ENCODE measurements at regions not wholly inside any gene's neighbourhood (a gene's known extent, or its start where the extent isn't known, plus 50 kb on each side); places are given as distances from the start of the nearest gene placed in this dataset.

DNA sequence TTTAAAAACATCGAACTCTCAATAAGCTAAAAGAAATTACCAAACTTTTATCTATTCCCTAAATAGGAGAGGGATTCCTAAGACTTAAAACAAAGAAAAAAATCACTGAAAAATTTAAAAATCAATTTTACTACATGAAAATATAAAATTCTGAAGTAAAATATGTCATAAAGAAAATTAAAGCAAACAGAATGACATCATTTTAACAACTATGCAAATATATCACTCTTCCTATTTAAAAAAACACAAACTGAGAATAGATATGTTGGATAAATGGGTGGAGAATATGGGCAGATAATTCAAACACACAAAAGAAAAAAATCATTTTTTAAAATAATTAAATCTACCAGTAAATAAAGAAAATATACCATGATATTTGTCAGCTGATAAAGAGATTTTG lies 510.0 kb downstream of the BCL11B start:
- DNase-seq (ENCODE audit: low spot score): no peak

DNA sequence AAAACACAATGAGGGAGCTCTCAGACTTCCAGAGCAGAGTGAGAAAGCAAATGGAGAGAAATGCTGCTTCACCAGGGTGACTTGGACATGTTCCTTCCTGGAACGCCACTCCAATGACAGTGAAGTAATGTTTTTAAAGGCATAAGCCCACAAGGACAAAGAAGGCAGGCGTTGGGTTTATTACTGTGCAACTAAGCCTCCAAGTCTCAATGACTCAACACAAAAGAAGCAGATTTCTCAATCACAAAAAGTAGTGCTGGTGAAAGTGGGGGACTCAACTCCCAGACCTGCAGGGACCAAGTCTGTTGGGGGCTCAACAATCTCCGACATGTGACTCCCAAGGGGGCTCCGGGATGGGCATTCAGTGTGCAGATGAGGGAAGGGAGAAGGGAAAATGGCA lies 505.2 kb downstream of the BCL11B start:
- DNase-seq (ENCODE audit: low spot score): no peak

DNA sequence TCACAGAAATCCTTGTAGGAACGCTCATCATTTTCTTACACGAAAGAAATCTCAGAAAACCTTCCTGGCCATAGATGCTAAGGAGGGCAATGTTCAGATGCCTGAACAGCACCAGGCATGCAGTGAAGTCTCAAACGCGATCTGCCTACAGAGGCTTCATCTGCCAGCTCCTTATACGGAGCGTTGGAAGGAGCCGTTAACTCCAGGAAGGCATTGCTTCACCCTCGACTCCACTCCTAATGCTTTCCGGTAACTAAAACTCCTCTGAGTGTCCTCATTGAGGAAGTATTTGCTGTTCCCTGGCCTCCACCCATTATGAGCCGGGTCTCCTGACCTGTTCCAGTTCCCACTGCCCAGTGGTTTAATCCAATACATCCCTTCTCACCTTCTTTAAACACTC lies 502.7 kb downstream of the BCL11B start:
- DNase-seq (ENCODE audit: low spot score): no peak

DNA sequence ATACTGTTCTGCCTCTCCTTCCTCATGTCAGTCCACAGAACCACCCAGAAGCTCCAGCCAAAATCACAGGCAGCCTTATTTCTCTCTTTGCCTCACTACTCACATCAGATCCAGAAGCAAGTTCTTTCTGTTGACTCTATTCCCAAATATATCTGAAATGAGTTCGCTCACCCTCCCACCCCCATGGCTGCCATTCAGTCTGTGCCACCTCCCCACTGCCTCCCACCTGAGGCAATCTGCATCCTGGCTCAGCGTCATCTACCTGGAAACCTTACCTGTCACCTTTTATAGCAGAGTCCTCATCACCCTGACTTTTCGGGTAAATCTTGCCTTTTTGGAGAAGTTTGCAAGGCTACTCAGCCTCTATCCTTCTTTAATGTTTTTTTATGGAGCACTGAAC lies 501.8 kb downstream of the BCL11B start:
- no peak for DNase-seq (ENCODE audit: low spot score)

DNA sequence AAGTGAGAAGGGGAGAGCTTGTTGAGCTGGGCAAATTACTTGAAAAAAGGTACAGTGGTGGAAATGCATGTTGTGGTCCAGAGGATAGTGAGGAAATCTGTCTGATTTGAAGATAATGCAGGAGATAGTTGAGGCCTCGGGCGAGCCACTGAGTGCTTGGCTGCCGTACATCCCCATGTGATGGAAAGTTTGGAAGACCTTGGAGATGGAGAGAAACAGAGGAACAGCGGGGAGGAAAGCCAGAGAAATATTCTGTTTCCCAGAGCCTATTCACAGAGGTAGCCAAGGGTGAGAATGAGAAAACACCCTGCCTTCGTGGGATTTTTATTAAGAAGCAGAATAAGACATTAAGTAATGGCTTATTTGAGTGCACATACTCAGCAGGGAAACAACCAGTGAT lies 498.2 kb downstream of the BCL11B start:
- DNase-seq (ENCODE audit: low spot score): no peak

DNA sequence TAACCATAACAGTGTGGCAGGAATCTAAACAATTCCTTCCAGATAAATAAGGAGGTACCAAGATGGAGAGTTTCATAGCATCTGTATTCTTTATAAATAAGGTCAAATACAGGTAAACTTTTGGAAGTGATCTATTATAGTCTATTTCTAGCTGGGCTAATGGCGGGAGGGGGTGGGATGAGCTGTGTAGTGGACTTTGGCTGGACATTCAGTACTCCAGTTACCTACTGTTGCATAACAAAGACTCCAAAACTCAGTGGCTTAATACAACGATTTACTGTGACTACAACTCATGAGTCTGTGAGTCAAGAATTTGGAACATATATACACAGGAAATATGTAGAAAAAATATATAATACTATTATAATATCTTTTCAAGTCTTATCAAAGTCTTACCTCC lies 496.1 kb downstream of the BCL11B start:
- no peak for DNase-seq (ENCODE audit: low spot score)

DNA sequence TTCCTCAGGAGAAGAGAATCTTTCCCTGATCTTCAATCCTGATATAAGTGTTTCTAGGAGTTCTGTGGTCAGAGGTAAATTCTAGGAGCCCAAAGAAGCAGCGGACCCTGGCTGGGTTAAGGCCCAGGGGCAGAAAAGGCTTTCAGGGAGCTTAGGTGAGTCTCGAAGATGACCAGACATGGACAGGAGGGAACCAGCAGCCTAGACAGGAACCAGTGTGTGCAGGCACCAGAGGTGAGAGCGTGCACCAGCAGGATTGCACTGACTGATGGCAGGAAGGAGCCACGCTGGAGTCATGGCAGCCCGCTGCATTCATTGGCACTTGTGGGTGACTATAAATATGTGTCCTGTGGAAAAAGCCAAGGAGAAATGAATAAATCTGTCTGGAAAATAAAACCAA lies 489.9 kb downstream of the BCL11B start:
- DNase-seq (ENCODE audit: low spot score): no peak

DNA sequence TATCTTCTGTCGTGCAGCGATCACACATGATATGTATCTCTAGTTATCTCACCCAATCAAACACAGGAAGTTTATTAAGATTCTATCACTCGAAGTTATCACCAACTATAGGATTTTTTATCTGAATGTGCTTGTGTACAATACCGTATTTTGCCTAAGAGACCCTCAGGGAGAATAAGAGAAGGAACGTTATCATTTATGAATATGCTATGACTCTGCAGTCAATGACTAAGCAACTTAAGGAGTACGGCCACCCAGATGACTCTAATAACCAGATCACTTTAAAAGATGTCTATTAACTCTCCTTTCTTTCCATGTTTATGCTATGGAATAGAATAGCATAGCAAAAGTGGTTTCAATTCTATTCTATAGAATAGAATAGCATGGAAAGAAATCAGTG lies 486.4 kb downstream of the BCL11B start:
- no peak for DNase-seq (ENCODE audit: low spot score)

DNA sequence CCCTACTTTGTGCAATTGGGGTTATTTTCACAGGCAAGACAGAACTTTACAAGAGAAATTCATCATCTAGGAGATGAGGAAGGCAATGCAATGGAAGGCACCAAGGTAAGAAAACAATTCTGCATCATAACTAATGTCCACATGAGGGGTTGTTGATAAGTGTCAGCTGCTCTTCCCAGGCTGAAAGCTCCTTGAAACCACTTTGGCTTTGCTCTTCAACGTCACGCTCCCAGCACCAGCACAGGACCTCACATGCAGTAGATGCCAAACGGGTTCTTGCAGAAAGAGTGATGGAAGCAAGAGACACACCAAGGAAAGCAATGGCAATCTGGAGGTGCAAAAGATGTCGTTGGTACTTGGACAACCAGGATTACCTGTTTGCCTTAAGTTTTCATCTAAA lies 485.5 kb downstream of the BCL11B start:
- no peak for DNase-seq (ENCODE audit: low spot score)

DNA sequence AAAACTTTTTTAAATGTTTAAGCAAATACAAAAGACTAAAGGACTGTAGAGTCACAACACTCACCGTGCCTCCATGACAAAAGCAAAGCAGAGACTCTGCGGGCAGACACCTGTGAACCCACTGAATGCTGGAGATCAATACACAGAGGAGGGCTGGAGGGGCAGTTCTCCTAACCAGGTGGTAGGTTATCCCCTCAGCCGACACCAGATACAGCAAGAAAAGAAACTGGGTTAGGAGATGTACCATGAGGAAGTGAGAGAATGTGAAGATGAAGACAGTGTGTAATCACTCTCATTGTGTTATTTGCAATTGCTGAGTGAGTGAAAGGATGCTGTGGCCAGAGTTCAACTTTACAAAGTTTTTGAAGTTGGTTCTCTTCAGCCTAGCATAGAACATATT lies 480.3 kb downstream of the BCL11B start:
- DNase-seq (ENCODE audit: low spot score): no peak

DNA sequence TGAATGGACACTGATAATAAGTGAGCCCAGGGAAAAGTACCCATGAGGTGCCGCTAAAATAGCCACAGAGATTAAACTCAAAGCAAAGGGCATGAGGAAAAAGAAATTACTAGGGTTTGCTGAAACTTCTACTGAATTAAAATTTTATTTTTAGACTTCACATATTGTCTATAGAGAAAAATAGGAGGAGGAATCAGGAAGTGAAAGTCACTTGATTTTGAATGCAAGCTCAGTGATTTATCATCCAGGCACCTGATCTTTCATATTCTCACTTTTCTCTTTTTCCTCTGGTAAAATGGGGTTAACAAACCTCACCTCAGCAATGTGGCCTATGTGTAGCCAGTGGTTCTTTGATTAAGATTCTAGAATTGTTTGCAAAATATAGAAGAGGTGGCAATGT lies 479.8 kb downstream of the BCL11B start:
- DNase-seq (ENCODE audit: low spot score): no peak

DNA sequence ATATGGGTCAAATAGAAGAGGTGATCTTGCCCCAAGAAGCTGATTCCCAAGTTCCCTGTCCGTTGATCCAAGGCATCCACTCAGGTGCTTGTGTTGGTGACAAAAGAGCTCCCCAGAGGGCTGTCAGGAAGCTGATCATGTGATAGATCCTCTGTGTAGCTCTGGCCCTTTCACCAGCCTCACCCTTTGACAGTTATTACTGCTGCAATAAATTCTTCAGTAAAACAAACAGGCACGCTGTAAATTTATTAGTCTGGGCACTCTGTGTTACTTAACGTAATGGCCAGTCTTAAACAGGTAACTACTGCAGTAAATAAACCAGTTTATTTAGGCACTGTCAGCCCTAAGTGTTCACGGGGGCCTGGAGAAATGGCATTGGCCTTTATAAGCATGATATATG lies 473.9 kb downstream of the BCL11B start:
- DNase-seq (ENCODE audit: low spot score): no peak

DNA sequence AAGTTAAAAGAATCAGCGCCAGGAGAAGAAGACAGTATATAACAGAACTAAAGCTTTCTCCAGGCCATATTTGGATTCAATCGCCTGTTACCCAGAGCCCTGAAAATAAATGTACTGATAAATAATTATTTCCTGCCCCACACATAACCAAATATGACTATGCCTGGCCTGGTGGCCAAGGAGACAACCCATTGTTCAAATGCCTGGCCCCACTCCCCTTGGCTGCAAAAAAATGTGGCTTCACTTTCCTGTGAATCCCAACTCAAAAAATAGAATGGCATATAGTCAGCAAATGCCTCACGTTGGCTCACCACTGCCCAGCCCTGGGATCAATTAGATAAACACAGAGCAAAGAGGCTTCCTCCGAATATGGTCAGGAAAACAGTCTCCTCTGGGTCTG lies 472.1 kb downstream of the BCL11B start:
- no peak for DNase-seq (ENCODE audit: low spot score)

DNA sequence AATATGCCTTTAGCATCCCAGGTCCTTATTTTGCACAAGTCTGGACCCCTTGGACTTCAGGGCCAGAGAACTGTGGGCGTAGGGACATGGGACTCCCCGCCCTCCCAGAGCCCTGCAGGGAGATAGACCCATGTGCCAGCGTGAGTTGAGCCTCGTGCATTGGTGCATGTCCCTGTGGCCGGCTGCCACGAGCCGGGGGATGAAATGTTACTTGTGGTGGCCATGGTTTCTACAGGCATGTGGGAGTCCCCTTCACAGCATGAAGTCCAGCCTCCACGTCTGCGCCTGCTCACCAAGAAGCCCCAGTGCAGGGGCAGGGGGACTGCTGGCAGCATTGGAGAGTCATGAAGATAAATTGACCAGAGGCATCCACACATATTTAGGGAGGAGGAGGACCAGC lies 470.0 kb downstream of the BCL11B start:
- DNase-seq (ENCODE audit: low spot score): no peak

DNA sequence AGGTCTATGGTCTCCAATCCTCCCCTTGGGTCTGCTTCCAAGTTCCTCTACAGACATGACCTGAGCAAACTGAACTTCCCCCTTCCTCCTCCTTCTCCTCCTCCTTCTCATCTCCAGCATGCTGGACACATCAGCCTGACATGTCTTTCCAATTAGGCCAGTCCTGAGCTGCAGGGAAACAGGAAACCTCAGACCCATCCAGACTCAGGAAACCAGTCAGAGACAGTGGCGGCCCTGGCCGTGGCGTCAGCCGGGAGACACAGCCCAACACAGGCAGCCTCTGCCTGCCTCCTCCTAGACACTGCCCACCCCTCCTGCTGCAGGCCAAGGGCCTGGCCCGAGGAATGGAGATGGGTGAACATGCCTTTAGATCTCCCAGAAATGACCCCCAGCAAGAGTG lies 468.8 kb downstream of the BCL11B start:
- DNase-seq (ENCODE audit: low spot score): no peak

DNA sequence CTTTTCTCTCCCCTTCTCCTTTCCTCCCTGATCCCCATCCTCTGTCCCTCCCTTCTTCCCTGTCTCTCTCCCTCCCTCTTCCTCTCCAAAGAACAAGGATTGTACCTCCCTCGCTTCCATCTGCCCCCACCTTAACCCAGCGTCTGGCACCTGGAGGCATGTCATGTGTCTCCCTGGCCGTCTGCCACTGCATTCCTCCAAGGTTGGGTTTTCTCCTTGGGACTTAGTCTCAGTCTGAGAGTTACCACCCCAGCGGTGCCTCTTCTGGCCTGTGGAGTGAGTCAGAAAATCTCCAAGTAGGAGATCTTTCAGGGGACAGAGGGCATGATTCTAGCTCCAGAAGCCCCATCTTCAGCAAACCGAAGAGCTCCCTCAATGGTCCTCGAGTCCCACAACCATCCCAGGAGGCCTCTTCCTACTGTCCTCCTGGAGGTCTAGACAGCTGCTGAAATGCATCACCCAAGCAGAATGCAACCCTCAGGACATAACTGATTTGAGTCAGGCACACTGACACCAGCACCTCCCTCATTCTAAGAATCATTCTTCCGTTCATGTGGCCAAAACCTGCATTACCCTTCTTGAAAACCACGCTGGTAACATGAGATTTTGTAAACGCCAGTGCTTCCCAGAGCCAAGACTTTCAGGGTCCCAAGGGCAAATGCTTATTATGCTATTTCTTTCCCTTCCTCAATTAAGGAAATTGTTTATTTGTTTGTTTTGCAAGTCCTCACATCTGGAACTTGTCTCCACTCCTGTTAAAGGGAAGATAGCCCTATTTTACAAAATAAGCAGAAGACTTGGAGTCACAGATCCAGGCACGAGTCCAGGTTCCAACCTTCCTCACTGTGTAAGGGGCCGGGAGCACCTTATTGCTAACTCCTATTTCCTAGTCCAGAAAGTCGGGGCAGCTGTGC lies 463.2 kb downstream of the BCL11B start:
- no peak for DNase-seq (ENCODE audit: low spot score)

DNA sequence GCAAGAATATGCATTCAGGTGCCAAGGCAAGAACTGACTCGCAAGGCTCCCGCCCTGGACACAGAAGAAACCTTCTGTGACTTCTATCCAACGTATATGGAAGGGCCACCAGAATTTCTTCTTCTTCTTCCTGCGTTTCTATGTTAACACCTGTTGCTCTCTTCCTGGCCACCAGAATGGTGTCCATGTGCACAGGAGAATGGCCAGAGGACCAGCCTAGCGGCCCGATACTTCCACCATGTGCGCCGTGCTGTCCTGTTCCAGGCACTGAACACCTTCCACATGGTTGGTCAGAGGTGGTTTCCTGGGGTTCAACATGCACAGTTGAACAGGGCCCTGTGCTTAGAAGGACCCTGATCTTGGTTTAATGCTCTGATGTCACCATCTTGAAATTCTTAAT lies 455.8 kb downstream of the BCL11B start:
- no peak for DNase-seq (ENCODE audit: low spot score)

DNA sequence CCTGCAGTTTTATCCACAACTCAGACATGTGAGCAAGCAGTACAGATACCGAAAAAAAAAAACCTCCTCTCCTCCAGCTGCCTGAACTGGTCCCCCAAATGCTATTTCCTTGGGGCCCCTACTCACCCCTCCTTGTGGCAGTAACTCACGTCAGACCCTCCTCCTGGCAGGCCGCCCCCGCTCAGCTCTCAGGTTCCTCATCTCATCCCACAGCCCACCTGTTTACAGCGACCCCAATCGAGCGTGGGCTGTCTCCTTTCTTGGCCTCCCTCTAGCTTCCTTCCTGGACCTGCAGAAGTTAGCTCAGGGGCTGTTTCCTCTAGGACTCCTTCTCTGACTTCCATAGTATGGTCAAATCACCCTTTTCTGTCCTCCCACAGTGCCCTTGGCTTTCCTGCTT lies 455.3 kb downstream of the BCL11B start:
- DNase-seq (ENCODE audit: low spot score): no peak

DNA sequence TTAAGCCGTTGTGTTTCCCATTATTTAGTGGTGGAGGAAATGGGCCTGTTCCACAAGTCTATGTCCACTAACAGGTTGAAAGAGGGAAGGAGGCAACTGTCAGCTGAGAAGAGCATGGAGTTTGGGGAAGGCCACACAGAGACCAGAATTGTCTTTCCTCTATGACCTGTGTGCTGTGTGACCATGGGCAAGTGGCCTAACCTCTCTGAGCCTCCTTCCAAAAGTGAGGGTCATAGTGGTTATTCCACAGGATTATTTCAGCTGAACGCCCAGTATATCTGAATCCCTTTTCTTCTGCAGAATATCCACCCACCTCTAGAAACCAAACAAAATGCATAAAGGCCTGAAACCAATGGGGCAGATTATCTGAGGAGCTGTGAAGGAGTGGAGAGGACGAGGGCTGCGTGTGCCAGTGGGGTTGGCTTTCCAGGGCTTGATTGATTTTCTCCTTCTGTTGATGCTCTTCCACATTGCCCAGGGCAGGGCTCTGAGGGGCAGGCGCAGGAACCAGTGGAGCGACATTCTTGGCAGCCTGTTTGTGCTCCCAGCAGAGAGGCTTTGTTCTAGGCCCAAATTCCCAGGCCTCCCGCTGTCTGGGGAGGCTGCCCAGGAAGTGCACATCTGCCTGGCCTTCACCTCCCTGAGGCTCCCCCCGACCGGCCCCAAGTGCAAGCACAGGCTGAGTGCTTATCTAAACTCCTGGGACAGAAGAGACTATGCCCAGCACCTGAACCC lies 452.7 kb downstream of the BCL11B start:
- DNase-seq (ENCODE audit: low spot score): no peak

DNA sequence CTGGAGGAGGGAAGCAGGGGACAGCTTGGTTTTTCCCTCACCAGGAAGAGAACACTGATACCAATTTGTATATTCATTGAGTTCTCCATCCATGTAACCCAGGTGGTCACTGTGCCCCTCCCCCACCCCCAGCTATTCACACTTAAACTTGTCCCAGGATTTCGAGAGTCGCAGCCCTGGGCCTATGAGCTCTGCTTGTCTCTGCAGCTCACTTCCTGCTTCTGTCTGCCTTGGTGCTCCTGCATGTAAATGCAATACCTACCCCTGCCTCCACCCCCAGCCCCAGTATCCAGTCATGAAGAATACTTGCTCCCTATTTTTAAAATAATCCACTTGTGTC lies 452.2 kb downstream of the BCL11B start:
- DNase-seq (ENCODE audit: low spot score): no peak

DNA sequence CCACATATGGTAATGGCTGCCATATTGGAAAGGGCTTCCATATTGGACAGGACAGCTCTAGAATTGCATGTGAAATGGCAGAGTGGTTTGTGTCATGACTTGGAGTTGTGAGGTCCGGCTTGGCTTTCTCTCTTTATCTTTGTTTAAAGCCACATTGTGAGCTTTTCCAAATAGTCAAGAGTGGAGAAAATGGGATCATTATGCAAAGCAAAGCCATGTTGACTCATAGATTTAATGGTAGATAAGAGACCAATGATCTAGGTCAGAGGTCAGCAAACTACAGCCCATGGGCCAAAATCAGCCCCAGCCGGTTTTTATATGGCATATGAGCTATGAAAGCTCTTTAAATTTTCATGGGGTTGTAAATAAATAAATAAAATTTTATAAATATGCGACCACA lies 449.1 kb downstream of the BCL11B start:
- DNase-seq (ENCODE audit: low spot score): no peak

DNA sequence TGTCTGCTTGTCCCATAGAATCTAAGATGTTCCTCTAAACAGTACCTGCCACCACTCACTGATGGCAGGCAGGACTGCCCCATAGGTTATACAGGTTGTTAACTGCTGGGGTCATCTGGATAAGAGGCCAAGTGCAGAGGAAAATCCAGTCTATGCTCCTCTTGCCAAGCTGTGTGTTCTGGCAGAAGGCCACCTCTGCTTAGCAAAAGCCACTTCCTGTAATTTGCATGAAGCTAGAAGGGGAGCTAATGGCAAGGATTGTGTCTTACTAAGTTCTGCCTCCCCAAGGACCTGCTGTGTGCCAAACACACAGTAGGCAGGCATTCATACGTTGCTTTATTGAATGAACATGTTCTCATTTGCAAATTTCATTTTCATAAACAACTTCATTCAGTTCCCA lies 445.4 kb downstream of the BCL11B start:
- DNase-seq (ENCODE audit: low spot score): no peak

DNA sequence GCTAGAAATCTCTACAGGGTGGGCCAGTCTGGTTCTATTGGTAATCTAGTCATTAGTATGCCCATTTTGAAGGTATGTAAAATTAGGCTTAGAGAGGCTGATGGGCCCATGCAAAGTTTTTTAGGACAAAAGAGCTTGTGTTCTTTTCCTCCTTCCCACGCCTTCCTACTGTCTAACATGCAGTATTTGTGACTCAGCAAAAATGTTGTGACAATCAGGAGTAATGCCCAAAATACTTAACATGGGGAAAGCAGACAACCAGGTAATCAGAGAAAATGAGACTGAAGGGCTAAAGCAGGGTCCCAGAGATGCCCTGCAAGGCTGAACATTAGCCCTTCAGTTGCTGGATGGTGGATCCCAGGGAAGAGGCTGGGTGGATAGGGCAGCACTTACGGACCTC lies 437.9 kb downstream of the BCL11B start:
- DNase-seq (ENCODE audit: low spot score): peak; percentile 13
